ENCODE measurements at regions not wholly inside any gene's neighbourhood (a gene's known extent, or its start where the extent isn't known, plus 50 kb on each side); places are given as distances from the start of the nearest gene placed in this dataset.

DNA sequence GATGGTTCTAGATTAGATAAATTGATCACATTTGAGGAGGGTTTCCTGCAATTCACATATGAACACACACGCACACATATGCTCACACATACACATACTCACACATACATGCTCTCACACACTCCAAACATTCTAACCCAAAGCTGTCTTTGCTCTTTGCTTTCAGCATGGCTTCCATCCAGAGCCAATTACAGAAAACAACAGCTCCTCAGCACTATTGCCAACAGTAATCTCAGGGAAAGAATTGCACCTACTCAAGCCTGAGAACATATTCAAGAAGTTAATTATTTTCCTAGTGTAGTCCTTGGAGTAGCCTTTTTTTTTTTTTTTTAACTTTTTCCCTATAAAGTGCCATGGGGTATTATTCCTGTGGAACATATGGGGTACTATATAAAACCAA is 246.9 kb upstream of the PARD3B start:
- TF ChIP-seq JUNB (IDR thresholded peaks at IDR 0.05; ENCODE audit: unreplicated experiment) (no peak), CTCF (conservative IDR thresholded peaks at IDR 0.05; ENCODE audit: low read depth in 2 of 2) (no peak), EZH2phosphoT487 (IDR thresholded peaks at IDR 0.05; ENCODE audit: unreplicated experiment) (no peak), POLR2AphosphoS5 (IDR thresholded peaks at IDR 0.05; ENCODE audit: low read depth) (no peak), CREB1 (CRISPR knock-in tag; IDR thresholded peaks at IDR 0.05; ENCODE audit: low read depth) (no peak), EZH2 (IDR thresholded peaks at IDR 0.05; ENCODE audit: low read depth, unreplicated experiment) (no peak), ZNF114 (CRISPR knock-in tag; IDR thresholded peaks at IDR 0.05) (no peak), ZNF331 (CRISPR knock-in tag; IDR thresholded peaks at IDR 0.05; ENCODE audit: low read depth) (no peak)
- TF ChIP-seq, protein P1, sequence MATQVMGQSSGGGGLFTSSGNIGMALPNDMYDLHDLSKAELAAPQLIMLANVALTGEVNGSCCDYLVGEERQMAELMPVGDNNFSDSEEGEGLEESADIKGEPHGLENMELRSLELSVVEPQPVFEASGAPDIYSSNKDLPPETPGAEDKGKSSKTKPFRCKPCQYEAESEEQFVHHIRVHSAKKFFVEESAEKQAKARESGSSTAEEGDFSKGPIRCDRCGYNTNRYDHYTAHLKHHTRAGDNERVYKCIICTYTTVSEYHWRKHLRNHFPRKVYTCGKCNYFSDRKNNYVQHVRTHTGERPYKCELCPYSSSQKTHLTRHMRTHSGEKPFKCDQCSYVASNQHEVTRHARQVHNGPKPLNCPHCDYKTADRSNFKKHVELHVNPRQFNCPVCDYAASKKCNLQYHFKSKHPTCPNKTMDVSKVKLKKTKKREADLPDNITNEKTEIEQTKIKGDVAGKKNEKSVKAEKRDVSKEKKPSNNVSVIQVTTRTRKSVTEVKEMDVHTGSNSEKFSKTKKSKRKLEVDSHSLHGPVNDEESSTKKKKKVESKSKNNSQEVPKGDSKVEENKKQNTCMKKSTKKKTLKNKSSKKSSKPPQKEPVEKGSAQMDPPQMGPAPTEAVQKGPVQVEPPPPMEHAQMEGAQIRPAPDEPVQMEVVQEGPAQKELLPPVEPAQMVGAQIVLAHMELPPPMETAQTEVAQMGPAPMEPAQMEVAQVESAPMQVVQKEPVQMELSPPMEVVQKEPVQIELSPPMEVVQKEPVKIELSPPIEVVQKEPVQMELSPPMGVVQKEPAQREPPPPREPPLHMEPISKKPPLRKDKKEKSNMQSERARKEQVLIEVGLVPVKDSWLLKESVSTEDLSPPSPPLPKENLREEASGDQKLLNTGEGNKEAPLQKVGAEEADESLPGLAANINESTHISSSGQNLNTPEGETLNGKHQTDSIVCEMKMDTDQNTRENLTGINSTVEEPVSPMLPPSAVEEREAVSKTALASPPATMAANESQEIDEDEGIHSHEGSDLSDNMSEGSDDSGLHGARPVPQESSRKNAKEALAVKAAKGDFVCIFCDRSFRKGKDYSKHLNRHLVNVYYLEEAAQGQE (IDR thresholded peaks at IDR 0.05; ENCODE audit: unreplicated experiment) = no peak
- TF ChIP-seq, protein P2, sequence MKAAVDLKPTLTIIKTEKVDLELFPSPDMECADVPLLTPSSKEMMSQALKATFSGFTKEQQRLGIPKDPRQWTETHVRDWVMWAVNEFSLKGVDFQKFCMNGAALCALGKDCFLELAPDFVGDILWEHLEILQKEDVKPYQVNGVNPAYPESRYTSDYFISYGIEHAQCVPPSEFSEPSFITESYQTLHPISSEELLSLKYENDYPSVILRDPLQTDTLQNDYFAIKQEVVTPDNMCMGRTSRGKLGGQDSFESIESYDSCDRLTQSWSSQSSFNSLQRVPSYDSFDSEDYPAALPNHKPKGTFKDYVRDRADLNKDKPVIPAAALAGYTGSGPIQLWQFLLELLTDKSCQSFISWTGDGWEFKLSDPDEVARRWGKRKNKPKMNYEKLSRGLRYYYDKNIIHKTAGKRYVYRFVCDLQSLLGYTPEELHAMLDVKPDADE (IDR thresholded peaks at IDR 0.05) = no peak

Data from GM23338 (cell line).